GM18519 (cell line): ENCODE measurements at regions not wholly inside any gene's neighbourhood (a gene's known extent, or its start where the extent isn't known, plus 50 kb on each side); places are given as distances from the start of the nearest gene placed in this dataset.
"Not testable (repeated sequence)": the region's sequence is repeated elsewhere in the genome, so short reads cannot be mapped to it uniquely, and the experiment has no call there.

ENCODE experiments used
- ATAC-seq: cut with Tn5 transposase; IDR thresholded peaks from one replicate; pipeline ENCODE4 v1.9.1; 2021; ENCODE audit warnings: mild to moderate bottlenecking, moderate library complexity; ENCODE audit not compliant: unreplicated experiment, low FRiP score

DNA sequence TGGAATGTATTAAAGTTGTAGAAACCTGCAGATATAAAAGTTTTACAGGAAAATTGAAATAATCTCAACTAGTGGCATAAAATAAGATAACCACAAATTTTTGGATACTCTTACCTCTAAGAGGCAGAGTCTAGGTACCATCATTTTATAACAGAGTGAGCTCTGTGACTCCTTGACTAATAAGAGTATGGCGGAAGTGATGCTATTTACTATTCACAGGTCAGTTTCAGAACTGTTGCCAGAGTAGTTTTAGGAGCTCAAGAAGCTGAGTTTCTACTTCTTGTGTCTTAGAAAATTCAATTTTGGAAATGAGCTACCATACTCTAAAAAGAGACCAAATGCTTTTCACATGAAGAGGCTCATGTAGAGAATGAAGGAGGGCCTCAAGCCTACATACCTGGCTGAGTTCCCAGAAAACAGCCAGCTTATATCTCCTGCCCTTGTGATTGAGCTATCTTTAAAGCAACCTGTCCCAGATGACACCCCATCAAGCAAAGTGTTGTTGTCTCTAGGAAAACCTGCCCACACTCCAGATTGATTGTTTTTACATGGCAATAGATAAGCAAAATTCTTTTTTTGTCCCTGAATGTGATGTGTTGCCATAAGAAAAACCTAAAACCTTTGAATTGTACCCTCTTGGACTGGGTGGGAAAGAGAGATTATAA, 712.8 kb upstream of the CNTN5 start:
- ATAC-seq, result no peak

DNA sequence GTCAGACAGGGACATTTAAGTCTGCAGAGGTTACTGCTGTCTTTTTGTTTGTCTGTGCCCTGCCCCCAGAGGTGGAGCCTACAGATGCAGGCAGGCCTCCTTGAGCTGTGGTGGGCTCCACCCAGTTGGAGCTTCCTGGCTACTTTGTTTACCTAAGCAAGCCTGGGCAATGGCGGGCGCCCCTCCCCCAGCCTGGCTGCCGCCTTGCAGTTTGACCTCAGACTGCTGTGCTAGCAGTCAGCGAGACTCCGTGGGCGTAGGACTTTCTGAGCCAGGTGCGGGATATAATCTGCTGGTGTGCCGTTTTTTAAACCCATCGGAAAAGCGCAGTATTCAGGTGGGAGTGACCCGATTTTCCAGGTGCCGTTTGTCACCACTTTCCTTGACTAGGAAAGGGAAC, 690.4 kb upstream of the CNTN5 start:
- not testable (repeated sequence) for ATAC-seq

DNA sequence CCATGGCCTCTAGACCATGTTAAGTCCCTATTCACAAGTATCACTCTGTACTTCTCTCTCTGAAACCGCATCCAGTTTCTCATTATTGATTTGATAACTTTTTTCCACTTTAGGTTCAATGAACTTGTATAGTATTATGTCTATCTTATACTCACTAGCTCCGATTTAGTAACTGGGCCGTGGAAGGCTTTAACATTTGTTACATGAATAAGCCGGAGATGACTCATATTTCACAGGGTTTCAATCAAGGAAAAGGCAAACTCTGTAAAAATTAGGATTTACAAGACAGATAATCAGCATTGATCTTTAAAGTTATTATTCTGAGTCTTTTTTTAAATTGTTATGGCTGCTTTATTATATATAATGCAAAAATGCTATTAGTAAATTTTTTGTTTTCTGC, 662.2 kb upstream of the CNTN5 start:
- ATAC-seq, result no peak

- no peak for ATAC-seq
Measured at GRCh38 chr11:98365190-98365589, 655.6 kb upstream of the CNTN5 start.

DNA sequence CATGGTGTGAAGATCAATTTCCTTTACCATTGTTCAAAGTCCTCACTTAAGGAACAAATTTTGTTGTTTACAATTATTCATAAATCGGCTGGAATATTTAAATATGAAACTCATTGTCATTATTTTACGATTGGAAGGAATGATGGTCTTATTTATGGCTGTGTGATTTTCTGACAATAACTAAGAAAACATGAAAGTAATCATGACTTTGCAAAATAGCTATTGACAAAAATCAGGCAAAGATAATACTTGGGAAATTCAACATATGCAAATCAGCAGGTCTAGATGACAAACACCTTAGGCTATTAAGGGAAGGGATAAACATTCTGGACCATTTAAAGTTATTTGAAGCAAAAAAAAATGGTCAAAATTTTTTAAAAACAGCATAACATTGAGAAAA, 654.8 kb upstream of the CNTN5 start:
- no peak for ATAC-seq

DNA sequence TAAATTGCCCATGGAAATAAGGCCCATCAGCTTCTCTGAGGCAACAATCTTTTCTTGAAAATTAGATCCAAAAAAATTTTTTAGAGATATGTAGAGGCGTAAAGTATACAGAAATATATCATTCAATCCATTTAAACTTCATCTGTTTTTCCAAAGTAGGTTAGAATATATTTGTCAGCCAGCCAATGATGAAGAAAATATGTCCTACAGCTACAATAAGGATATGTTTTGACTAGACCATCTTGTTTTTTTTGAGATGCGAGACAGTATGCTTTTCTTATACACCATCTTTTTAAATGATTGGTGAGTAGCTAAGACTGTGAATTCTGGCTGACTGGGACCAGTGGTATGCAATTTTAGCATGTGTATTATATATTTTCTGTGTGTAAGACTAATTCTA, 630.4 kb upstream of the CNTN5 start:
- ATAC-seq, result no peak

DNA sequence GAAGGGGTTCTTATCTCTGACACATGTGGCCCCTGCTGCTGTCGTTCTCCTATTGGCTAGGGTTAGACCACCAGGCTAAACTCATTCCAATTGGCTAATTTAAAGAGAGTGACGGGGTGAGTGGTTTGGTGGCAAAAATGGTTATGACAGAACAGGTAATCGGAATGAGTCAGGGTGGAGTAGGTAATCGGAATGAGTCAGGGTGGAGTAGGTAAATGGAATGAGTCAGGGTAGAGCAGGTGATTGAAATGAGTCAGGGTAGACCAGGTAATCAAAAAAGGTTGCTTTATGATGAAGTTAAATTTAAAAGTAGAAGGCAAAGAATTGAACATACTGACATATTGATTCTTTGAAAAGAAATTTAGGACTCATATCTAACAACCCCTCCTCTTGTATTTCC, 626.2 kb upstream of the CNTN5 start:
- ATAC-seq, result not testable (repeated sequence)

DNA sequence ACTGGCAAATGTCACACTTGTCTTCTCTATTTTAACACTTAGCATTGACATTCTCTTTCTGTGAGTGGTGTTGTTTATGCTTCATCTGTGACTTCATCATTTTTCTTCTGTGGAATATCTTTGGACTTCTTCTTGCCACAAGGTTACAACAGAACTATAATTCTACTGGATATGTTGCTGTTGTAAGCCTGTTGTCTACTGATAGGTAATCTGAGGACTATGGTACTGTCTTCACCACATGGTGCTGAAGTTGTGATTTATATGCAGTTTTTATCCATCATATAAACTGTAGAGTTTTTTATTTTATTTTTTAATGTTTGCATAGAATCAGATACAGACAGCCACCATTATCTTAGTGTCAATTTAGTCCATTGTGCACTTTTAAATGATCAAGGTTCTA, 622.2 kb upstream of the CNTN5 start:
- ATAC-seq, result no peak

GRCh38 chr11:98409069-98409468, 611.7 kb upstream of the CNTN5 start:
- ATAC-seq, result no peak

GRCh38 chr11:98411777-98412176, 609.0 kb upstream of the CNTN5 start:
- no peak for ATAC-seq

- ATAC-seq, result no peak
Measured at GRCh38 chr11:98417256-98417755, 603.4 kb upstream of the CNTN5 start.

DNA sequence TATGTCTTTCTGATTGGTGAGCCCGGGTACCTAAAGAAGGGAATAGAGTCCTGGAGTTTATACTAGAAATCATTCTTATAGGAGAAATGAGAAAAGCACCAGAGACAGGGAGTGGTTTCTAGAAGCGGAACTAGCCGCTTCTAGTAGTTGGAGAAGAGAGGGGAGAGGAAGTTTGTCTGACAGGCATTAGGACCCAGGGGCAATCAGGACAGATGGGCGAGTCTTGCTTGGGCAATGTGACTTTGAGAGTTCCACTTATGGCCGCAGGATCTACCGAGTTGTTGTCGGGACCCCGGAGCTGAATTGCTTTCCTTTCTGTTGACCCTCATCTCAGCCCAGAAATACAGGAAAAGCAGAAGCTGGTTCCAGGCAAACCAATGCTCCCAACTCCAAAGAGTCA, 596.8 kb upstream of the CNTN5 start:
- ATAC-seq, result no peak

GRCh38 chr11:98424773-98425172, 596.0 kb upstream of the CNTN5 start:
- ATAC-seq, result not testable (repeated sequence)

DNA sequence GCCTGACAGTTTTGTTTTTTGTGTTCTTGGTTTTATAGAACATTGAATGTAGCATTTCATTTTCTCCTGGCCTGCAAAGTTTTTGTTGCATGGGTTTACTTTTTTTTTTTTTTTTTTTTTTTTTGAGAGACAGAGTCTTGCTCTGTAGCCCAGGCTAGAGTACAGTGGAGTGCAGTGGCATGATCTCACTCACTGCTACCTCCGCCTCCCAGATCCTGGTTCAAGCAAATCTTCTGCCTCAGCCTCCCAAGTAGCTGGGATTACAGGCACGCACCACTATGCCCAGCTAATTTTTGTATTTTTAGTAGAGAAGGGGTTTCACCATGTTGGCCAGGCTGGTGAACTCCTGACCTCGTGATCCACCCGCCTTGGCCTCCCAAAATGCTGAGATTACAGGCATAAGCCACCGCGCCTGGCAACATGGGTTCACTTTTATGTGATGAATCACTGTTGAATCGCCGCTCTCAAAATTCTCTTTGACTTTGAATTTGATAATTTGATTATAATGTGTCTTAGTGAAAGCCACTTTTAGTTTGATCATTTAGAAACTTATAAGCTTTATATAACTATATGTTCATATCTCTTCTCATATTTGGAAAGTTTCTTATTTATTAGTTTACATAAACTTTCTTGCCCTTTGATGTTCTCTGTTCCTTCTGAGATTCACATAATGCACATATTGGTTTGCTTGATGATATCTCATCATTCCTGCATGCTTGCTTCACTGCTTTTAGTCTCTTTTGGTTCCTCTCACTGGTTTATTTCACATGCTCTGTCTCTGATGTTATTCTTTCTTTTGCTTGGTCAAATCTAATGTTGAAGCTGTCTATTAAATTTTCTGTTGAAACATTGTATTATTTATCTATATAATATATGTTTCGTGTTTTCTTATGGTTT, 589.0 kb upstream of the CNTN5 start:
- ATAC-seq, result no peak

- no peak for ATAC-seq
Measured at GRCh38 chr11:98434296-98434695, 586.5 kb upstream of the CNTN5 start.

- ATAC-seq, result no peak
Measured at GRCh38 chr11:98453378-98453777, 567.4 kb upstream of the CNTN5 start.

DNA sequence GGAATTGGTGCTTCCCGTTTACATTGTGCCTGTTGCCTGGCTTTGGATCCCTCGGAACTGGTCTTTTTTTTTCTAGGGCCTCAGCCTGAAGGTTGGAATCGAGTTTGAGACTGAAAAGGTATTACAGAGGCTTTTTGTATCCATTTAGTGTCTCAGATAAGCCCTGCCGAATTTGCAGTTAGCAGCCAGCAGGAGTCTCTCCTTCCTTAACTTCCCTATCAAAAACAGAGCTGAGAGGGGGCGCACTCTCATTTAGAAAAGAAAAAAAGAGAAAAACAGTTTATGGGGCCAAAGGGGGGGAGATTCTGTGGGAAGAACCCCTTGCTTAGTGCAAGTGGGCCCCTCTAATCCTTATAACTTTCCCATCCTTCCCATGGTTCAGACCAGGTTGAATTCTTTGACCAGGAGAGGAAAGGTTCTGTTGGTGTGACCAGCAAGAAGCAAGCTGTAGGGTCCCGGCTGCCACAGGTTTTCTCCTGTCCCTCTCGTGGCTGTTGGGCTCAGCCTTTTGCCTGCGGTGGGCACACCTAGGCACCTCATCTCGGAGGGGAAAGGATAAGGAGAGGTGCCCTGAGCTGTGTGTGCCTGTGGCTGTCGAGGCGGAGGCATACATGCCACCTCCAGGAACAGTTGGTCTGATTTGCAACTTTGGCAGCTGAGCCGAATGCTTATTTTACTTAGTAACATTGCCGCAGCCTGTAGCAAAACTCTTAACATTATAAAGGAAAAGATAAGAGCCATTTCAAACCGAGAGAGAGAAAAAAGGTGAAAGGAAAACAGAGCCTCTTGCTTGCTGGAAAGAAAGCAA, 565.0 kb upstream of the CNTN5 start:
- no peak for ATAC-seq

- ATAC-seq, result no peak
Measured at GRCh38 chr11:98456308-98456680, 564.5 kb upstream of the CNTN5 start.

DNA sequence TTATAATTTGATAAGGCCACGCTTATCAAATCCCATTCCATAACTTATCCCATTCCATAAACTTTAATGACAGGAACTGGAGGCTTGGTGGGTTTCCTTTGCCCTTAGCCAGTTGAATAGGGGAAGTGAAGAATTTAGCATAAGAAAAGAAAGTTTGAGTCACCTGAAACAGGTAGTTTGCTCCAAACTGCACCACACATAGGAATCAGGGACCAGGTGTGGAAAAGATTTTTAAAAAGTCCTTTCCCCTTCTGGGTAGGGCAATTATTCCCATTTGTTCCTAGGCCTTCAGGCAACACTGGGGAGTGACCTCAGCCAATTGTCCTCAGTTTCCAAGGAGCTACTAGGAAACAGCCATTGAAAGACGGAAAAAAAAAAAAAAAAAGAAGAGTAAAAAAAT, 525.7 kb upstream of the CNTN5 start:
- ATAC-seq, result no peak

- ATAC-seq, result no peak
Measured at GRCh38 chr11:98495601-98496000, 525.1 kb upstream of the CNTN5 start.

- no peak for ATAC-seq
Measured at GRCh38 chr11:98507208-98507607, 513.5 kb upstream of the CNTN5 start.
